GM12878 (cell line): ENCODE measurements at regions not wholly inside any gene's neighbourhood (a gene's known extent, or its start where the extent isn't known, plus 50 kb on each side); places are given as distances from the start of the nearest gene placed in this dataset.

Experiments
- TBL1XR1 ChIP-seq: IDR thresholded peaks from 2 replicates; pipeline ENCODE4 v1.6.1; 2012; ENCODE audit warnings: low read depth, low read length, improper control_type of control experiment
- TCF3 ChIP-seq: IDR thresholded peaks from 2 replicates; pipeline ENCODE4 v1.6.1; 2012; ENCODE audit warnings: low read depth, mild to moderate bottlenecking, low read length, borderline replicate concordance; ENCODE audit not compliant: insufficient read depth
- TCF7 ChIP-seq: IDR thresholded peaks from 2 replicates; pipeline ENCODE4 v1.6.1; 2014; ENCODE audit warnings: antibody characterized with exemption, borderline replicate concordance
- TF ChIP-seq, protein P1 (sequence below): IDR thresholded peaks from 2 replicates; pipeline ENCODE4 v1.6.1; 2011; ENCODE audit warnings: borderline replicate concordance, low read depth, mild to moderate bottlenecking, moderate library complexity, low read length; ENCODE audit not compliant: insufficient read depth, poor library complexity, severe bottlenecking
- TF ChIP-seq, protein P2 (sequence below), 3 experiments: IDR thresholded peaks in 2 of 3; conservative IDR thresholded peaks in 1 of 3; 2 replicates each; pipeline ENCODE4 v1.5.1; 2011; ENCODE audit warnings: low read depth in 3 of 3, low read length in 3 of 3, mild to moderate bottlenecking in 3 of 3, control low read depth in 2 of 3, moderate library complexity in 2 of 3, inconsistent platforms in 1 of 3, mixed read lengths in 1 of 3; ENCODE audit not compliant: control insufficient read depth in 2 of 3, insufficient read depth in 1 of 3; ENCODE audit errors: extremely low read depth in 1 of 3

DNA sequence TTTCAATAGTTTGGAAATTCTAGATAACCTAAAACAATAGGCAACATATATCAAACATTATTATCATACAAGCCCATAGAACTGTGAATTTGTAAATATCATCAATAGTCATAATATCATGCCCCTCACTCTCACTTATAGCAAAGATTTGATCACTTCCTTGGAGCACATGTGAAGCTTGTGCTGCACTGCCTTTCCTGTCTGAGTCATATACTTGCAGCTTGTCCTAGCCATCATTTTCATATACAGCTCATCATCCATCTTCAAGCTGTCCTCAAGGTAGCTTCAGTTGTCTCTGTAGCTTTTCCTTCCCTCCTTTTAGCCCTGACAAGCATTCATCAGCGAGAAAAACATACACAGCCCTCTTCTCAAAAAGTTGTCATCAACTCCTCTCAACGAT lies 746.5 kb upstream of the FOXG1 start:
- TF ChIP-seq TCF3, result no peak
- TF ChIP-seq, protein P1, sequence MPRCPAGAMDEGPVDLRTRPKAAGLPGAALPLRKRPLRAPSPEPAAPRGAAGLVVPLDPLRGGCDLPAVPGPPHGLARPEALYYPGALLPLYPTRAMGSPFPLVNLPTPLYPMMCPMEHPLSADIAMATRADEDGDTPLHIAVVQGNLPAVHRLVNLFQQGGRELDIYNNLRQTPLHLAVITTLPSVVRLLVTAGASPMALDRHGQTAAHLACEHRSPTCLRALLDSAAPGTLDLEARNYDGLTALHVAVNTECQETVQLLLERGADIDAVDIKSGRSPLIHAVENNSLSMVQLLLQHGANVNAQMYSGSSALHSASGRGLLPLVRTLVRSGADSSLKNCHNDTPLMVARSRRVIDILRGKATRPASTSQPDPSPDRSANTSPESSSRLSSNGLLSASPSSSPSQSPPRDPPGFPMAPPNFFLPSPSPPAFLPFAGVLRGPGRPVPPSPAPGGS, result no peak
- TF ChIP-seq TBL1XR1, result no peak
- TF ChIP-seq, protein P2, sequence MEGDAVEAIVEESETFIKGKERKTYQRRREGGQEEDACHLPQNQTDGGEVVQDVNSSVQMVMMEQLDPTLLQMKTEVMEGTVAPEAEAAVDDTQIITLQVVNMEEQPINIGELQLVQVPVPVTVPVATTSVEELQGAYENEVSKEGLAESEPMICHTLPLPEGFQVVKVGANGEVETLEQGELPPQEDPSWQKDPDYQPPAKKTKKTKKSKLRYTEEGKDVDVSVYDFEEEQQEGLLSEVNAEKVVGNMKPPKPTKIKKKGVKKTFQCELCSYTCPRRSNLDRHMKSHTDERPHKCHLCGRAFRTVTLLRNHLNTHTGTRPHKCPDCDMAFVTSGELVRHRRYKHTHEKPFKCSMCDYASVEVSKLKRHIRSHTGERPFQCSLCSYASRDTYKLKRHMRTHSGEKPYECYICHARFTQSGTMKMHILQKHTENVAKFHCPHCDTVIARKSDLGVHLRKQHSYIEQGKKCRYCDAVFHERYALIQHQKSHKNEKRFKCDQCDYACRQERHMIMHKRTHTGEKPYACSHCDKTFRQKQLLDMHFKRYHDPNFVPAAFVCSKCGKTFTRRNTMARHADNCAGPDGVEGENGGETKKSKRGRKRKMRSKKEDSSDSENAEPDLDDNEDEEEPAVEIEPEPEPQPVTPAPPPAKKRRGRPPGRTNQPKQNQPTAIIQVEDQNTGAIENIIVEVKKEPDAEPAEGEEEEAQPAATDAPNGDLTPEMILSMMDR (IDR thresholded peaks at IDR 0.05 in 2 of 3, conservative IDR thresholded peaks at IDR 0.05 in 1 of 3; ENCODE audit: control insufficient read depth in 2 of 3, extremely low read depth in 1 of 3, insufficient read depth in 1 of 3, low read depth in 3 of 3, low read length in 3 of 3), result no peak
- no peak for TF ChIP-seq TCF7
